ENCODE measurements at regions not wholly inside any gene's neighbourhood (a gene's known extent, or its start where the extent isn't known, plus 50 kb on each side); places are given as distances from the start of the nearest gene placed in this dataset.

DNA sequence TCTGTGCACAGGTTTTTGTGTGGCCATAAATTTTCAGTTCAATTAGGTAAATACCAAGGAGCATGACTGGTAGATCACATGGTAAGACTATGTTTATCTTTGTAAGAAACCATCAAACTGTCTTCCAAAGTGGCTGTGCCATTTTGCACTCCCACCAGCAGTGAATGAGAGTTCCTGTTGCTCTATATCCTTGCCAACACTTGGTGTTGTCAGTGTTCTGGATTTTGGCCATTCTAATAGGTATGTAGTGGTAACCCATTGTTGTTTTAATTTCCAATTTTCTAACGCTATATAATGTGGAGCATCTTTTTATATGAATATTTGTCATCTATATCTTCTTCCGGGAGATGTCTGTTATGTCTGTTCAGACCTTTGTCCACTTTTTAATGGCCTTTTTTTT is 51.7 kb upstream of the MED4 start:
- TF ChIP-seq POLR2AphosphoS5 (IDR thresholded peaks at IDR 0.05) = no peak
- TF ChIP-seq, protein P1, sequence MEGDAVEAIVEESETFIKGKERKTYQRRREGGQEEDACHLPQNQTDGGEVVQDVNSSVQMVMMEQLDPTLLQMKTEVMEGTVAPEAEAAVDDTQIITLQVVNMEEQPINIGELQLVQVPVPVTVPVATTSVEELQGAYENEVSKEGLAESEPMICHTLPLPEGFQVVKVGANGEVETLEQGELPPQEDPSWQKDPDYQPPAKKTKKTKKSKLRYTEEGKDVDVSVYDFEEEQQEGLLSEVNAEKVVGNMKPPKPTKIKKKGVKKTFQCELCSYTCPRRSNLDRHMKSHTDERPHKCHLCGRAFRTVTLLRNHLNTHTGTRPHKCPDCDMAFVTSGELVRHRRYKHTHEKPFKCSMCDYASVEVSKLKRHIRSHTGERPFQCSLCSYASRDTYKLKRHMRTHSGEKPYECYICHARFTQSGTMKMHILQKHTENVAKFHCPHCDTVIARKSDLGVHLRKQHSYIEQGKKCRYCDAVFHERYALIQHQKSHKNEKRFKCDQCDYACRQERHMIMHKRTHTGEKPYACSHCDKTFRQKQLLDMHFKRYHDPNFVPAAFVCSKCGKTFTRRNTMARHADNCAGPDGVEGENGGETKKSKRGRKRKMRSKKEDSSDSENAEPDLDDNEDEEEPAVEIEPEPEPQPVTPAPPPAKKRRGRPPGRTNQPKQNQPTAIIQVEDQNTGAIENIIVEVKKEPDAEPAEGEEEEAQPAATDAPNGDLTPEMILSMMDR (IDR thresholded peaks at IDR 0.05) = no peak
- no peak for TF ChIP-seq POLR2A (IDR thresholded peaks at IDR 0.05)

All from breast epithelium (tissue), 3 donors.